ENCODE measurements at regions not wholly inside any gene's neighbourhood (a gene's known extent, or its start where the extent isn't known, plus 50 kb on each side); places are given as distances from the start of the nearest gene placed in this dataset.

DNA sequence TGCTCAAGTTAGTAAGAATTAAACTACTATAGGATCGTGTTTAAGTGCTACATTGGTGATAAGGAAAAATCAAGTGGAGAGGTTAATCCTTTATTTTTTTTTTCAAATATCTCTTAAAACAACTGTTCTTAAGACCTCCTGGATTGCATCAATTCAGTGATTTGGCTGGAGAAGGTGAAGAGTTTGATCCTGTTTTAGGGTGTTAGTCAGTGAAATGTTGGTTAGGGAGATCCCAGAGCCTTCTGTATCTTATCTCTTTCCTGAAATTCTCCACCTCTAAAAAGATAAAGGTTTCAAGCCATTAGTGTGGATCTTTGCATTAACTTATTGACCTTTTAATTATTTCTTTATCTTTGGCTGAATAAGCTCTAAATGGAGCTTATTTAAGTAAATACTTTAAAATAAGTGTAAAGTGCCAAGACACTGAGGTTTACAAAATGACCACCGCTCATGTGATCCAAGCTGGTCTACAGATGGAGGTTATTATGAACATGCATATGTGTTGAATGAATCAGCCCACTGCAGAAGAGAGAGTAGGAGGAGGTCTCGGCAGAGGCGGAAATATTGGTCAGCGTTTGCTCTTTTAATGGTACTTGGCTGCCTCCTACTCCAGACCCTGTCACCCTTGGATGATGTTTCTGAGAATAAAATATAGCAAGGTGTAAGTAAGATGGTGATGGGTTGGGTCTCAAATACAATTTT is 51.8 kb upstream of the BMPER start (continued):
- TF ChIP-seq, protein P1, sequence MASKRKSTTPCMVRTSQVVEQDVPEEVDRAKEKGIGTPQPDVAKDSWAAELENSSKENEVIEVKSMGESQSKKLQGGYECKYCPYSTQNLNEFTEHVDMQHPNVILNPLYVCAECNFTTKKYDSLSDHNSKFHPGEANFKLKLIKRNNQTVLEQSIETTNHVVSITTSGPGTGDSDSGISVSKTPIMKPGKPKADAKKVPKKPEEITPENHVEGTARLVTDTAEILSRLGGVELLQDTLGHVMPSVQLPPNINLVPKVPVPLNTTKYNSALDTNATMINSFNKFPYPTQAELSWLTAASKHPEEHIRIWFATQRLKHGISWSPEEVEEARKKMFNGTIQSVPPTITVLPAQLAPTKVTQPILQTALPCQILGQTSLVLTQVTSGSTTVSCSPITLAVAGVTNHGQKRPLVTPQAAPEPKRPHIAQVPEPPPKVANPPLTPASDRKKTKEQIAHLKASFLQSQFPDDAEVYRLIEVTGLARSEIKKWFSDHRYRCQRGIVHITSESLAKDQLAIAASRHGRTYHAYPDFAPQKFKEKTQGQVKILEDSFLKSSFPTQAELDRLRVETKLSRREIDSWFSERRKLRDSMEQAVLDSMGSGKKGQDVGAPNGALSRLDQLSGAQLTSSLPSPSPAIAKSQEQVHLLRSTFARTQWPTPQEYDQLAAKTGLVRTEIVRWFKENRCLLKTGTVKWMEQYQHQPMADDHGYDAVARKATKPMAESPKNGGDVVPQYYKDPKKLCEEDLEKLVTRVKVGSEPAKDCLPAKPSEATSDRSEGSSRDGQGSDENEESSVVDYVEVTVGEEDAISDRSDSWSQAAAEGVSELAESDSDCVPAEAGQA (IDR thresholded peaks at IDR 0.05; ENCODE audit: low read depth): no peak
- TF ChIP-seq, protein P1 (CRISPR knock-in tag; IDR thresholded peaks at IDR 0.05; ENCODE audit: borderline replicate concordance): no peak
- TF ChIP-seq, protein P2, sequence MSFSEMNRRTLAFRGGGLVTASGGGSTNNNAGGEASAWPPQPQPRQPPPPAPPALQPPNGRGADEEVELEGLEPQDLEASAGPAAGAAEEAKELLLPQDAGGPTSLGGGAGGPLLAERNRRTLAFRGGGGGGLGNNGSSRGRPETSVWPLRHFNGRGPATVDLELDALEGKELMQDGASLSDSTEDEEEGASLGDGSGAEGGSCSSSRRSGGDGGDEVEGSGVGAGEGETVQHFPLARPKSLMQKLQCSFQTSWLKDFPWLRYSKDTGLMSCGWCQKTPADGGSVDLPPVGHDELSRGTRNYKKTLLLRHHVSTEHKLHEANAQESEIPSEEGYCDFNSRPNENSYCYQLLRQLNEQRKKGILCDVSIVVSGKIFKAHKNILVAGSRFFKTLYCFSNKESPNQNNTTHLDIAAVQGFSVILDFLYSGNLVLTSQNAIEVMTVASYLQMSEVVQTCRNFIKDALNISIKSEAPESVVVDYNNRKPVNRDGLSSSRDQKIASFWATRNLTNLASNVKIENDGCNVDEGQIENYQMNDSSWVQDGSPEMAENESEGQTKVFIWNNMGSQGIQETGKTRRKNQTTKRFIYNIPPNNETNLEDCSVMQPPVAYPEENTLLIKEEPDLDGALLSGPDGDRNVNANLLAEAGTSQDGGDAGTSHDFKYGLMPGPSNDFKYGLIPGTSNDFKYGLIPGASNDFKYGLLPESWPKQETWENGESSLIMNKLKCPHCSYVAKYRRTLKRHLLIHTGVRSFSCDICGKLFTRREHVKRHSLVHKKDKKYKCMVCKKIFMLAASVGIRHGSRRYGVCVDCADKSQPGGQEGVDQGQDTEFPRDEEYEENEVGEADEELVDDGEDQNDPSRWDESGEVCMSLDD (CRISPR knock-in tag; IDR thresholded peaks at IDR 0.05; ENCODE audit: borderline replicate concordance): no peak
- TF ChIP-seq, protein P3, sequence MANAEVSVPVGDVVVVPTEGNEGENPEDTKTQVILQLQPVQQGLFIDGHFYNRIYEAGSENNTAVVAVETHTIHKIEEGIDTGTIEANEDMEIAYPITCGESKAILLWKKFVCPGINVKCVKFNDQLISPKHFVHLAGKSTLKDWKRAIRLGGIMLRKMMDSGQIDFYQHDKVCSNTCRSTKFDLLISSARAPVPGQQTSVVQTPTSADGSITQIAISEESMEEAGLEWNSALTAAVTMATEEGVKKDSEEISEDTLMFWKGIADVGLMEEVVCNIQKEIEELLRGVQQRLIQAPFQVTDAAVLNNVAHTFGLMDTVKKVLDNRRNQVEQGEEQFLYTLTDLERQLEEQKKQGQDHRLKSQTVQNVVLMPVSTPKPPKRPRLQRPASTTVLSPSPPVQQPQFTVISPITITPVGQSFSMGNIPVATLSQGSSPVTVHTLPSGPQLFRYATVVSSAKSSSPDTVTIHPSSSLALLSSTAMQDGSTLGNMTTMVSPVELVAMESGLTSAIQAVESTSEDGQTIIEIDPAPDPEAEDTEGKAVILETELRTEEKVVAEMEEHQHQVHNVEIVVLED (CRISPR knock-in tag; IDR thresholded peaks at IDR 0.05; ENCODE audit: borderline replicate concordance): no peak
- TF ChIP-seq NFE2L1 (CRISPR knock-in tag; IDR thresholded peaks at IDR 0.05; ENCODE audit: borderline replicate concordance): no peak
- no peak for TF ChIP-seq TGIF2 (CRISPR knock-in tag; IDR thresholded peaks at IDR 0.05)

Measured in HepG2 (cell line).